IMR-90 (cell line): ENCODE measurements at regions not wholly inside any gene's neighbourhood (a gene's known extent, or its start where the extent isn't known, plus 50 kb on each side); places are given as distances from the start of the nearest gene placed in this dataset.

Source experiments
- ATAC-seq: fragments of 200-7000 bp; cut with Tn5 transposase; 2 replicates; pipeline ENCODE4 v1.9.1; 2020; ENCODE audit warnings: low read depth, mild to moderate bottlenecking, moderate library complexity
- BruUV-seq: library from RNA; stranded (reverse); fragments of 400-500 nt; replicated peaks from 2 replicates; lab custom pipeline; 2021; lab: Mats Ljungman, UMichigan
- CTCF ChIA-PET: fragments of 300-600 bp; formaldehyde crosslinking; extraction: SDS; loops from one replicate; lab custom pipeline; 2021; ENCODE audit warnings: antibody characterized with exemption; lab: Yijun Ruan, JAX
- POLR2A ChIA-PET: fragments of 300-600 bp; sonication (Branson Sonifier 250); formaldehyde crosslinking; loops from one replicate; lab custom pipeline; 2022; ENCODE audit warnings: antibody characterized with exemption; ENCODE audit not compliant: unreplicated experiment; lab: Charles Lee
- DNase-seq: peaks from one replicate; pipeline ENCODE4 v3.0.0; 2013
- H2AFZ ChIP-seq: replicated peaks from 2 replicates; pipeline ENCODE3; 2013; ENCODE audit warnings: low read length, mild to moderate bottlenecking; ENCODE audit not compliant: poor library complexity
- H2AK5ac ChIP-seq: 2 replicates; pipeline ENCODE4 v1.6.1; 2013; ENCODE audit warnings: low read depth, low read length, inconsistent platforms
- H2AK9ac ChIP-seq: replicated peaks from 2 replicates; pipeline ENCODE3; 2013; ENCODE audit warnings: mild to moderate bottlenecking, low read depth, low read length, moderate library complexity; ENCODE audit not compliant: poor library complexity
- H2BK120ac ChIP-seq: 2 replicates; pipeline ENCODE4 v1.6.1; 2013; ENCODE audit warnings: low read depth, low read length, inconsistent platforms
- H2BK15ac ChIP-seq: 3 replicates; pipeline ENCODE4 v1.6.1; 2013; ENCODE audit warnings: low read depth, low read length, inconsistent platforms
- H2BK20ac ChIP-seq: 2 replicates; pipeline ENCODE4 v1.6.1; 2013; ENCODE audit warnings: low read depth, mild to moderate bottlenecking, inconsistent platforms, low read length, moderate library complexity
- H2BK5ac ChIP-seq: 2 replicates; pipeline ENCODE4 v1.6.1; 2013; ENCODE audit warnings: mild to moderate bottlenecking, low read depth, low read length, inconsistent platforms; ENCODE audit not compliant: poor library complexity, severe bottlenecking
- H3K14ac ChIP-seq: replicated peaks from 2 replicates; pipeline ENCODE4 v1.6.1; 2013; ENCODE audit warnings: low read depth, low read length, inconsistent platforms
- H3K18ac ChIP-seq: 2 replicates; pipeline ENCODE4 v1.6.1; 2013; ENCODE audit warnings: low read depth, low read length, control low read depth
- H3K23ac ChIP-seq: 2 replicates; pipeline ENCODE4 v1.6.1; 2013; ENCODE audit warnings: low read depth, low read length, inconsistent platforms
- H3K27ac ChIP-seq: 2 replicates; pipeline ENCODE4 v1.5.1; 2013; ENCODE audit warnings: mild to moderate bottlenecking, control low read depth, low read length; ENCODE audit not compliant: insufficient read depth
- H3K27me3 ChIP-seq: 2 replicates; pipeline ENCODE4 v1.6.1; 2013; ENCODE audit warnings: low read length; ENCODE audit not compliant: control insufficient read depth, insufficient read depth
- H3K36me3 ChIP-seq: 2 replicates; pipeline ENCODE4 v1.6.1; 2013; ENCODE audit warnings: low read length, mixed read lengths; ENCODE audit not compliant: control insufficient read depth, insufficient read depth
- H3K4ac ChIP-seq: 2 replicates; pipeline ENCODE4 v1.6.1; 2013; ENCODE audit warnings: low read depth, low read length, inconsistent platforms
- H3K4me1 ChIP-seq: 2 replicates; pipeline ENCODE4 v1.6.1; 2013; ENCODE audit warnings: low read length, mixed read lengths; ENCODE audit not compliant: control insufficient read depth, insufficient read depth
- H3K4me2 ChIP-seq: 2 replicates; pipeline ENCODE4 v1.6.1; 2013; ENCODE audit warnings: low read depth, mild to moderate bottlenecking, control low read depth, low read length, moderate library complexity
- H3K4me3 ChIP-seq: 2 replicates; pipeline ENCODE4 v1.5.1; 2013; ENCODE audit warnings: low read depth, mild to moderate bottlenecking, control low read depth, low read length, moderate library complexity; ENCODE audit not compliant: insufficient read depth
- H3K56ac ChIP-seq: 2 replicates; pipeline ENCODE4 v1.6.1; 2013; ENCODE audit warnings: low read length, inconsistent platforms; ENCODE audit not compliant: insufficient read depth; ENCODE audit errors: extremely low read depth
- H3K79me1 ChIP-seq, 2 experiments: 2 replicates each; pipeline ENCODE4 v1.6.1; 2013; ENCODE audit warnings: low read length in 2 of 2, inconsistent platforms in 1 of 2, low read depth in 1 of 2
- H3K9ac ChIP-seq: 2 replicates; pipeline ENCODE4 v1.6.1; 2013; ENCODE audit warnings: low read depth, low read length, control low read depth
- H3K9me1 ChIP-seq: 2 replicates; pipeline ENCODE4 v1.6.1; 2013; ENCODE audit warnings: low read length, inconsistent platforms; ENCODE audit not compliant: insufficient read depth
- H3K9me3 ChIP-seq: 2 replicates; pipeline ENCODE4 v1.6.1; 2013; ENCODE audit warnings: low read length; ENCODE audit not compliant: control insufficient read depth, insufficient read depth
- H4K20me1 ChIP-seq: 2 replicates; pipeline ENCODE4 v1.6.1; 2013; ENCODE audit warnings: low read length, inconsistent platforms; ENCODE audit not compliant: insufficient read depth
- H4K5ac ChIP-seq: 2 replicates; pipeline ENCODE4 v1.6.1; 2013; ENCODE audit warnings: mild to moderate bottlenecking, low read depth, low read length, control low read depth
- H4K8ac ChIP-seq, 2 experiments: 2 replicates each; pipeline ENCODE4 v1.6.1; 2013; ENCODE audit warnings: low read depth in 2 of 2, low read length in 2 of 2, control low read depth in 1 of 2, inconsistent platforms in 1 of 2
- H4K91ac ChIP-seq: 2 replicates; pipeline ENCODE4 v1.6.1; 2013; ENCODE audit warnings: low read depth, low read length, inconsistent platforms; ENCODE audit not compliant: insufficient read depth
- BHLHE40 ChIP-seq: fragments of 150-350 bp; IDR thresholded peaks from 2 replicates; pipeline ENCODE4 v1.6.1; 2016; ENCODE audit warnings: mild to moderate bottlenecking, low read depth, low read length
- CEBPB ChIP-seq: IDR thresholded peaks from 2 replicates; pipeline ENCODE4 v1.6.1; 2012; ENCODE audit warnings: low read depth, low read length, improper control_type of control experiment
- CHD1 ChIP-seq: IDR thresholded peaks from 2 replicates; pipeline ENCODE4 v1.6.1; 2012; ENCODE audit warnings: low read depth, low read length, improper control_type of control experiment
- CTCF ChIP-seq: conservative IDR thresholded peaks from 2 replicates; pipeline ENCODE4 v1.5.1; 2012; ENCODE audit warnings: mild to moderate bottlenecking, low read depth, low read length, improper control_type of control experiment
- ELK1 ChIP-seq: fragments of 150-350 bp; IDR thresholded peaks from 2 replicates; pipeline ENCODE4 v1.6.1; 2016; ENCODE audit warnings: low read depth, mild to moderate bottlenecking, low read length, moderate library complexity, borderline replicate concordance
- FOS ChIP-seq: fragments of 150-350 bp; IDR thresholded peaks from 2 replicates; pipeline ENCODE4 v1.6.1; 2016; ENCODE audit warnings: low read depth, low read length
- MAFK ChIP-seq: IDR thresholded peaks from 2 replicates; pipeline ENCODE4 v1.6.1; 2012; ENCODE audit warnings: low read depth, low read length, improper control_type of control experiment
- MAZ ChIP-seq: IDR thresholded peaks from 2 replicates; pipeline ENCODE4 v1.6.1; 2012; ENCODE audit warnings: low read depth, mild to moderate bottlenecking, low read length, improper control_type of control experiment, moderate library complexity, borderline replicate concordance
- MXI1 ChIP-seq: IDR thresholded peaks from 2 replicates; pipeline ENCODE4 v1.6.1; 2012; ENCODE audit warnings: low read depth, mild to moderate bottlenecking, low read length, moderate library complexity, borderline replicate concordance
- NFE2L2 ChIP-seq: fragments of 150-350 bp; IDR thresholded peaks from 2 replicates; pipeline ENCODE4 v1.6.1; 2016; ENCODE audit warnings: low read depth, mild to moderate bottlenecking, low read length
- POLR2A ChIP-seq: IDR thresholded peaks from 2 replicates; pipeline ENCODE4 v1.6.1; 2012; ENCODE audit warnings: mild to moderate bottlenecking, low read depth, low read length
- RAD21 ChIP-seq: IDR thresholded peaks from 2 replicates; pipeline ENCODE4 v1.6.1; 2012; ENCODE audit warnings: low read length, improper control_type of control experiment
- RCOR1 ChIP-seq: IDR thresholded peaks from 2 replicates; pipeline ENCODE4 v1.6.1; 2012; ENCODE audit warnings: mild to moderate bottlenecking, low read length, improper control_type of control experiment; ENCODE audit not compliant: insufficient replicate concordance
- RFX5 ChIP-seq: IDR thresholded peaks from 2 replicates; pipeline ENCODE4 v1.8.0; 2012; ENCODE audit warnings: low read depth, mild to moderate bottlenecking, low read length, moderate library complexity
- SMC3 ChIP-seq: fragments of 150-350 bp; IDR thresholded peaks from 2 replicates; pipeline ENCODE4 v1.6.1; 2016; ENCODE audit warnings: low read depth, mild to moderate bottlenecking, antibody characterized with exemption, low read length, moderate library complexity
- USF2 ChIP-seq: fragments of 150-350 bp; IDR thresholded peaks from 2 replicates; pipeline ENCODE4 v1.6.1; 2017; ENCODE audit warnings: mild to moderate bottlenecking, antibody characterized with exemption, low read length, low read depth
- WGBS, 2 experiments: methylation state at CpG; one replicate each; pipeline versions ENCODE4 v1.1.5 to v1.1.7; 2013; ENCODE audit warnings: missing lambda C conversion rate in 2 of 2; ENCODE audit not compliant: insufficient read length in 1 of 2; ENCODE audit errors: extremely low coverage in 2 of 2; 5-methylcytosine and 5-hydroxymethylcytosine counted together
- dilution Hi-C: fragments of 300-500 bp; cut with HindIII; formaldehyde crosslinking; loops from one replicate; pipeline ENCODE4 v1.14.3; 2018; ENCODE audit warnings: low sequenced_read_pairs; ENCODE audit not compliant: unreplicated experiment
- in situ Hi-C: fragments of 300-500 bp; cut with MboI; formaldehyde crosslinking; loops from 3 replicates; pipeline ENCODE4 v1.14.3; 2019; ENCODE audit warnings: low sequenced_read_pairs, inconsistent platforms, mixed read lengths
- intact Hi-C: fragments of 100-400 bp; cut with micrococcal nuclease; formaldehyde crosslinking; loops from 2 replicates; pipeline ENCODE4 v1.10.0; 2022

GRCh38 chr12:126761420-126761819, 1505.5 kb upstream of the TMEM132C start:
- no peak overlapping the region for H3K27ac ChIP-seq
- no peak overlapping the region for H3K56ac ChIP-seq
- H4K91ac ChIP-seq, result no peak overlapping the region
- no peak overlapping the region for H2BK15ac ChIP-seq
- H3K36me3 ChIP-seq, result no peaks in the 10 kb centered on the region
- no peak overlapping the region for H2BK20ac ChIP-seq
- CTCF ChIA-PET, result no interaction called here
- H2BK120ac ChIP-seq, result no peak overlapping the region
- H4K8ac ChIP-seq, result no peak overlapping the region
- no peak for TF ChIP-seq ELK1
- TF ChIP-seq FOS, result no peak
- TF ChIP-seq MXI1, result no peak
- TF ChIP-seq RAD21, result no peak
- TF ChIP-seq RFX5, result no peak
- no peak for TF ChIP-seq NFE2L2
- no peak for TF ChIP-seq CEBPB
- TF ChIP-seq SMC3, result no peak
- TF ChIP-seq CHD1, result no peak
- no peak for TF ChIP-seq MAZ
- no peak for TF ChIP-seq RCOR1
- TF ChIP-seq BHLHE40, result no peak
- TF ChIP-seq MAFK, result no peak
- no peak for TF ChIP-seq CTCF
- no peak for TF ChIP-seq POLR2A
- no peak for TF ChIP-seq USF2
- dilution Hi-C loops (no loop called here), intact Hi-C loops (no loop called here), in situ Hi-C loops (no loop called here)
- H4K5ac ChIP-seq, result no peak overlapping the region
- no peak overlapping the region for H3K4me2 ChIP-seq
- H2AK5ac ChIP-seq, result no peak overlapping the region
- no peaks in the 10 kb centered on the region for H3K9me1 ChIP-seq
- no CpG with 5 or more reads among the region's 2 CpGs for WGBS, 2 experiments
- no peak overlapping the region for H3K14ac ChIP-seq
- peaks cover 19% of the 10 kb centered on the region for H3K9me3 ChIP-seq
- H4K20me1 ChIP-seq, result no peaks in the 10 kb centered on the region
- POLR2A ChIA-PET, result no interaction called here
- no peak overlapping the region for H2BK5ac ChIP-seq
- BruUV-seq, result no TSS peak
- no peaks in the 10 kb centered on the region for H3K27me3 ChIP-seq
- DNase-seq, result no peak
- H2AFZ ChIP-seq, result no peak overlapping the region
- H3K4me3 ChIP-seq, result no peak overlapping the region
- no peaks in the 10 kb centered on the region for H3K79me1 ChIP-seq
- H3K4ac ChIP-seq, result no peak overlapping the region
- H3K23ac ChIP-seq, result no peak overlapping the region
- no peak overlapping the region for H2AK9ac ChIP-seq
- no peaks in the 10 kb centered on the region for H3K4me1 ChIP-seq
- no peak overlapping the region for H3K18ac ChIP-seq
- ATAC-seq, result no peak
- no peak overlapping the region for H3K9ac ChIP-seq
